COLO668 (cell line): ENCODE measurements at regions not wholly inside any gene's neighbourhood (a gene's known extent, or its start where the extent isn't known, plus 50 kb on each side); places are given as distances from the start of the nearest gene placed in this dataset.

Experiments used
- DNase-seq: peaks from one replicate; lab custom pipeline; 2025; ENCODE audit not compliant: unreplicated experiment; lab: John Stamatoyannopoulos, UW

DNA sequence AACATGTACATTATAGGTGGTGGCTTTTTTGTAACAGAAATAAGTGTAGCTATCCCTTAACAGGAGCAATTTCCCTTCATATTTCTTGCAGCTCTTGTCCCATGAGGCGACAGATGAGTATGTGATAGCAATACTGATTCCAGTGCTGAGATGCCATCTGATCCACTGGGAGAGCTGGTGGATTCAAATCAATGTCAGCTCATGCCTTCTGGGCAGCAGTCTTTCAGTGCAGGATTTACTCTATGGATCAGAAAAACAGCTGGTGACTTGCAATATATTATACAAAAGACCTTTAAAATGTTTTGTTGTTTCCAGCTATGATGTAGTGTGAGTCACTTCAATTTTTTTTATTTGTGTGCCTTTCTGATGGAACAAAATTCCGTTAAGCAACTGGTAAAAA lies 259.9 kb upstream of the SASH1 start:
- no peak for DNase-seq

DNA sequence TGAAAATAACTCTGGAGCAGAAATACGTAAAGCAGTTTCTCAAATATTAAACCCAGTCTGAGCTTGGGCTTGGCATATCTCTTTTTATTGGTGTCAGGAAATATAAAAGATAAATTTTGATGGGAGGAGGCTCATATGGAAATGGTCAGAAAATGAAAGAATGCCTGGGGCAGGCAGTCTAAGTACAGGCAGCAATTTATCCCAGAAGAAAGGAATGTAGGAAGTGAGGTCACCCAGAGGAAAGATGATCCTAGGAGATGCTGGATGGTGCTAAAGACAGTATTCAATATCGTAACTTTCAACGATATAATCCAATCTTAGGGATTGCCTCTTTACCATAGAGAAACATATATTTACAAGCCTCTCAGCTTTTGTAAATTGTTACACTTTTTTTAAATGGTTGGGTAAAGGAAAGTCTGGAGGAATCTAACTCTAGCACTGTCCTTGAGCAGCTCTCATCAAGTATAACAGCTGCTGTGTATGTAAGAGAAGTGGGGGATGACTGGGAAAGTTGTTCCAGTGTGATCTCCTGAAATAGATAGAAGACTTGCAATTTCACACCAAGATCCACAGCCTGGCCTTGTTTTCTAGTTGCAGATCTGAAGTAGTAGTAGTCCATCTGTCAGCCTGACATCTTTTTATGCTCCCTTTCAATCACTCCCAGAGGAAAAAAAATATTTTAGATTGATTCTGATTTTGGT lies 256.9 kb upstream of the SASH1 start:
- DNase-seq, result no peak

DNA sequence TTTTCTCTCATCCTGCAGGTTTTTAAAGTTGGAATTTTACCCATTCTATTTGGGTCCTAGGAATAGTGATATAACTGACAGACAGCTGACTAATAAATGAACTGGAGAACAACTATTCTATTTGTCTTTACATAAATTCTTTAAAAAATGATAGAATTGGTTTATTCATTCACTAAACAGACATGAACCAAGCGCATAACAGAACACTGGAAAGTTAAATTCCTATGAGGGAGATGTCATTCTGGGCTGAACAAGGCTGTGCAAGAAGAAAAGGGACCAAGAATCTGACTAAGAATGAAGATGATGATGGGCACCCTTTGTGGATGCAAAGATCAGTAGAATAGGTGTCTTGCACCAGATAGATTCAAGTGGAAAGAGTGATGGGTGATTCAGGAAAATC lies 256.3 kb upstream of the SASH1 start:
- DNase-seq, result no peak

DNA sequence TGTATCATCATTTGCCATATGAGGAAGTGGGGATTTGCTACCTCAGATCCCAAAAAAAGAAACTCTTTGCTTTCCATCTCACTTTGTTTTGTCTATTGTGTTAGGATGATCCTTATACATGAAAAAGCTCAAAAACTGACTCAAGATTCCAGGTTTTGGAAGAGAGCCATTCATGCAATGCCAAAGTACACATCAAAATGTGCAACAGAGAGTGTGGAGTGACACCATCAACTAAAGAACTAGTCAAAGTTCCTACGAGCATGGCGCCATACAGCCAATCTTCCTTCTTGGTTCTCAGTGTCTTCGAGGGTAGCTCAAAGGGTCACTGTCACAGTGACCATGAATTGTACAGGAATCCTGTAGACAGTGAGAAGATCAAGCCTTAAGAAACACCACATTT lies 255.8 kb upstream of the SASH1 start:
- DNase-seq, result no peak

DNA sequence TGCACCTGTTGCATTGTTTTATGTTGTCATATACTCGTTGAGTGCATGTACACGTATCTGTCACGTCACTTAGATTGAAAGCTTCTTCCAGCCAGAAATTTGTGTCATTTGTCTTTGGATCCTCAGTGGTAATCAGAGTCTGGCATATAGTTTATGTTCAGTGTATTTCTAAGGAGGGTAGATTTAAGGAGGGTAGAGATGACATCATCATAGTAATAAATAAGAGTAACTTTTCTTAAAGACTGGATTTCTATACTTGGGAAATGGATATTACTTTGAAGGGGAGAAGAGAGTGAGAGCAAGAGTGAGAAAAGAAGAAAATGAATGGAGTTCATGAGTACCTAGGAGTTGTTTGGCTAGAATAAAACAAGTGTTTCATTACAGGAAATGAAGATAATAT lies 255.0 kb upstream of the SASH1 start:
- DNase-seq, result no peak

DNA sequence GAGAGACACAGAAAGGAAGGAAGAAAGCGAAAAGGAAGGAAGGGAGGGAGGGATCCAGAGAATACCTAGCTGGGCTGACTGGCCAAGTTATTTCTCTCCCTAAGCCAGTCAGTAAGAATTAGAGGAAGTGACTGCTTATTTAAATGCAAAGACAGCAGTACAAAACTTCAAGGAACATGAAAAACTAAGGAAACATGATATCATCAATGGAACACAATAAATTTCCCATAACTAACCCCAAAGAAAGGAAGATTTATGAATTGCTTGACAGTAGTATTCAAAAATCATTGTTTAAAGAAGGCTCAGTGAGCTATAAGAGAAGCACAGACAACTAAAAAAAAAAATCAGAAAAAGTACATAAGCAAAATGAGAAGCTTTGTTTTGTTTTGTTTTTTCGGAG lies 252.3 kb upstream of the SASH1 start:
- no peak for DNase-seq

DNA sequence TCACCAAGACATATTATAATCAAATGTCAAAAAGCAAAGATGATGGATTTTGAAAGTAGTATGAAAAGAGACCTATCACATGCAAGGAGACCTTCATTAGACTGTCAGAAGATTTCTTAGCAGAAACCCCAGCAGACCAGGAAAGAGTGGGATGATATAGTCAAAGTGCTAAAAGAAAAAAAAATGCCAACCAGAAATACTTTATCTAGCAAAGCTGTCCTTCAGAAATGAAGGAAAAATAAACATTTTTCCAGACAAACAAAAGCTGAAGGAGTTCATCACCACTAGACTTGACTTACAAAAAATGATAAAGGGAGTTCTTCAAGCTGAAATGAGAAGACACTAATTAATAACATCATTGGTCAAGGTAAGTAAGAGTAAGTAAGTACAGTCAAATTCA lies 251.2 kb upstream of the SASH1 start:
- no peak for DNase-seq

DNA sequence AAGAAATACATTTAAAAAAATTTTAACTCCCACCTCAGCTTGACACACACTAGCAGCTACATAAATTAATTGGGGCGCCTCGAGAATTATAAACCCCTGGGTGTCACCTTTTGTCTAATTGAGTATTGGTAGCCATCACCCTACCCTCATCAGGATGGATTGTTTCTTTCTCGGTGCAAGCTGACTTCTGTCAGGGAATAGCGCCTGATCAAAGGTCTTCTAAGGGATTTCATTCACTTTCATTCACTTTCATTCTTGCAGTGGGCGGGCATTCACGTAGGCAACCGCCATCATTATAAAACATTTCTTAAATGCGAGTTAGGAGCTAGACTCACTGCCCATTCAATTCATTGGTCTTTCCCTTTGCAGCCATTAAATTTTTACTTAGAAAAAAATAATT lies 239.2 kb upstream of the SASH1 start:
- no peak for DNase-seq

DNA sequence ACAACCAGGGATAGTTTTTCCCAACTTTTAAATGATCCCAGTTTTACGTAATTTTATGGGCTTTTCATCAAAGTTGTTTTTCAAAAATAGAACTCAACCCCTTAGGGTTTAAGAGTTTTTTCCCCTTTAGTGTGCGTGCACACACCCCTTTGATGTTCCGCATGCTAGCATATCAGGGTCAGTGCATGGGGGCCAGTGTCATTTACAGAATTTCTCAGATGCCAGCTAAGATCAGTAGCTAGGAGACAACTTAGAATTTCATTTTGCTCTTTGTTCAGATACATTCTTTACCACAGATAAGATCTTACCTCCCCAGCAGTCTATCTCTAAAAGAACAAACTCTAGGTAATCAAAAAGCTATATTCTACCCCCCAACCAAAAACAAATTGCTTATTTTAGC lies 238.5 kb upstream of the SASH1 start:
- no peak for DNase-seq

DNA sequence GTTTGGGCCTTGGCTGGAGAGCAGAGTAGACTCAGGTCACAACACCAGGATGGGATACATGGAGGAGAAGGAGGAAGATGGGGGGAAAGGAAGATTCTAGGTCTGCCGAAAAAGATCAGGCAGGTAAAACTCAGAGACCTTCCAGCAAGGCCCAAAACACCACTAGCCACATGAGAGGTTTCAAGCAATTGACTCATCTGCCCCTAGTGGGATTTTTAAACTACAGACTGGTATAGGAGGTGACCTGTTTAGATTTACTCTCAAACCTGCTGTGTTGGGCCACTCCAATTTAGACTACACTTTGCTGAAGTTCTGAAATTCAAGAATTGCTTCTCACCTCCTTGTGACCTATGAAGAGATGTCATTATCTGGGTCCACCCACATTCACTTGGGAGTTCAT lies 236.9 kb upstream of the SASH1 start:
- DNase-seq, result no peak

DNA sequence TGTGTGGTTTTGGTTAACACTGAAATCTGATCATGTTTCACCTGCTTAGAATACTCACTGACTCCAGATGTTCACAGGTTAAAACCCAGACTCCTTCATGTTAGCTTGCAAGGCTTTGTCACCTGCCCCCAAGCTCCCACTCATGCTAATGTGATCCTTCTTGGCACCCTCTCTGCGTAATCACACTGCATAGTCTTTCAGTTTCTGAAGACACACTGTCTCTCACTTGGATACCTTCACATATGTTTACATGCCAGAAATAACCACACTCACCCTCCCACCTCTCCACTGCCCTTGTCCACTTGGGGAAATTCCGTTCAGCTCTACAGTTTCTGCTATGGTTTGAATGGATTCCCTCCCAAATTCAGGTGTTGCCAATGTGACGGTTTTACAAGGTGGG lies 234.7 kb upstream of the SASH1 start:
- no peak for DNase-seq

DNA sequence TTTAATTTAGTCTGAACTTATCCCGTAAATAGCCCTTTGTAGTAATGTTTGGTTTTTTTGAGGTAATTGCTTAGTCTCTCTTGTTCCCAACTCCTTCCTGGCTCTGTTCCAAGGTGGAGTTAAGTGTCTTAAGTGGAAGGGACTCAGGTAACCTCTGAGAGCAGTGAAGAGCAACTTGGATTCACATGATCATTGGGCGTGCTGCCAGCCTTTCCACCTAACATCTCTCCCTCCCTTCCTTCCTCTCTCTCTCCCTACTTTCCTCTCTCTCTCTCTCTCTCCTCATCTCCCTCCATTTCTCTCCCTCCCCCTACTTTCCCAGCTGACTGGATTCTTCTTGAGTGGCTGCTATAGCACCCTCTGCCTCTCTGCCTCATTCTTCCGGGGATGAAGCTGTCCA lies 232.9 kb upstream of the SASH1 start:
- no peak for DNase-seq

DNA sequence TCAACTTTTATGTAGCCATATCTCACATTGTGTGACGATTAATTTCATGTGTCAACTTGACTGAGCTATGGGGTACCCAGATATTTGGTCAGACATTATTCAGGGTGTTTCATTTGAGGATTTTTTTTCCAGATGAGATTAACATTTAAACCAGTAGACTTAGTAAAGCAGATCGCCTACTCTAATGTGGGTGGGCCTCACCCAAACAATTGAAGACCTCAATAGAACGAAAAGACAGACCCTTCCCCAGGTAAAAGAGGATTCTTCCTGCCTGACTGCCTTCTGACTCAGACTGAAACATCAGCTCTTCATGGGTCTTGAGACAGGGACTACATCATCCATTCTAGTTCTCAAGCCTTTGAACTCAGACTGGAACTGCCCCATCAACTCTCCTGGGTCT lies 231.7 kb upstream of the SASH1 start:
- DNase-seq, result no peak

DNA sequence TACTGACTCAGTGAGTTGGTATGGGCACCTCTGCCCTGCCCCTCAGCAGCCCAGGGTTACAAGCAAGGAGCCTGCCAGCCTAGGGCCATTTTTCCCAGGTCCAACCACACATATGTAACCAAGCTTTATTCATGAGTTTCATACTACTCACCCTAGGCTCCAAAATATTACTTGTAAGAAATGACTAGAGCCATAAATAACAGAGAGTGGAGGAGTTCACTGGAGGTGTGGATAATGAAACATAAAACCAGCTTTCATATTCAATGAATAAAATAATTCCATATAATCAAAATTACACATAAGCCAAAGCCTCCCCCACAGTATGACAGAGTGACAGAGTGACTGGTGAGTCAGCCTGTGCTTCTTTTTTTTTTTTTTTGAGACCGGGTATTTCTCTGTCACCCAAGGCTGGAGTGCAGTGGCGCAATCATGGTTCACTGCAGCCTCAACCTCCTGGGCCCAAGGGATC lies 229.8 kb upstream of the SASH1 start:
- no peak for DNase-seq

DNA sequence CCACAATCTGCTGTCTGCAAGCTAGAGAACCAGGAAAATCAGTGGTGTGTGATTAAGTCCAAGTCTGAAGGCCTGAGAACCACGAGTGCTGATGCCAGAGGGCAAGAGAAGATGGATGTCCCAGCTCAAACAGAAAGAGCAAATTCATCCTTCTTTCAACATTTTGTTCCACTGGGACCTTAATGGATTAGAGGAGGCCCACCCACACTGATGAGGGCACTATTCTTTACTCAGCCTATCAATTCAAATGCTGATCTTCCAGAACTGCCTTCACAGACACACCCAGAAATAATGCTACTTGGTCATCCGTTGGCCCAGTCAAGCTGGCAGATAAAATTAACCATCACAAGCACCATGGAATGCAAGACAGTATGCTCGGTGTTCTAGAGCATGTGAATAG lies 226.6 kb upstream of the SASH1 start:
- DNase-seq, result no peak

DNA sequence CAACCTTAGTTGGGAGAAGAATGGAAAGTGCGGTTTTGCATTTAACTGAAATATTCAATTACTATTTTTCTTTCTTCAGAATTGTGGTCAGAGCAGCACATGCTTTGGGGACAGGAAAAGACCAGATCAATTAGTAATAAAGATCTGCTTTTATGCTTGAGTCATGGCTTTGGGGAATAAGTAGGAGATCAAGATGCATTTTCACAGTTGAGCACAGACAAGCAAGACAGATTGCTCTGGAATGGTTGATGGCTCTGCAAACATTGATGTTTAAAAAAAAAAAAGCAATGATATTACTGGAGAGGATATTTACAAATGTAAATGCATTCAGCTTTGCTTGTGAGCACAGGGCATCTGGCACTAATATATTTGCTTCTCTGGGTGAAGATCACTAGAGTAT lies 224.4 kb upstream of the SASH1 start:
- no peak for DNase-seq

DNA sequence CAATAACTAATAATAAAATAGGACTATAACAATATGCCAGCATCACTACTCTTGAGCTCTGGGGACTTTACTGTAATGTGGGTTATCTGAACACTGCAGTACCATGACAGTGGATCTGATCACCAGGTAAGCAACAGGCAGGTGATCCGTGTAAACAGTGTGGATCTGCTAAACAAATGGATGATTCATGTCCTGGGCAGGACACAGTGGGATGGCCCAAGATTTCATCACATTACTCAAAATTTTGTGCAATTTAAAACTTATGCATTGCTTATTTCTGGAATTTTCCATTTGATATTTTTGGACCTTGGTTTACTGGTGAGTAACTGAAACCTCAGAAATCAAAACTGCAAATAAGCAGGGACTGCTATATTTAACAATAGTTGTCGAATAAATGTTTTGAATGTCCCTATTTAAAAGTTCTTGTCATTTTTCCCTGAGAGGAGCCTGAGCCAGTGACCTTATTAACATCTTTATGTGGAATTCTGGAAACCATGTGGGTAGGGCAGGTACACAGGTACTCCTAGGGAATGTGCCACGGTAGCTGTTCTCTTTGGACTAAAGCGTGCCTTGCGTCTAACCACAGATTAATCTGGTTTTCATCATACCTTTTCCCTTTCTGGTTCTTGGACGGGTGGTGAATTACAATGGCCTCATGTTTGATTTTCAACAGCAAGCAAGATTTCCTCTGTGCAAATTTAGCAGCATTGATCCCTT lies 214.5 kb upstream of the SASH1 start:
- DNase-seq, result no peak

DNA sequence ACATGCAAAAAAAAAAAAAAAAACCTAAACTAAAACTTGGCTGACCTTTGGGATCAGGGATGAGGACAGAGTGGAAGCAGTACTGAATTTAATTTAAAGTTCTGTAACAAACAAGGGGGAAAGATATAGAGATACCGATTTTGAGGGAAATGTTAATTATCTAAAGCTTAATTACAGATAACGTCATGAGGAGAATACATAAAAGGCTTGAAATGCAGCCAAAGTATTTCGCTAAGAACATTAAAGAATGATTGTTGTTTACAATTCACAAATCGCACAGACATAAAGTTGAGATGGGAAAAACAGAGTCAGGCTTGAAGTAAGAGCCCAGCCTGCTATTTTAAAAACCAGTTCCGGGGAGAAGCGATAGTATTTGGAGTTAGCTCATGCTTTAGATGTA lies 208.0 kb upstream of the SASH1 start:
- no peak for DNase-seq

DNA sequence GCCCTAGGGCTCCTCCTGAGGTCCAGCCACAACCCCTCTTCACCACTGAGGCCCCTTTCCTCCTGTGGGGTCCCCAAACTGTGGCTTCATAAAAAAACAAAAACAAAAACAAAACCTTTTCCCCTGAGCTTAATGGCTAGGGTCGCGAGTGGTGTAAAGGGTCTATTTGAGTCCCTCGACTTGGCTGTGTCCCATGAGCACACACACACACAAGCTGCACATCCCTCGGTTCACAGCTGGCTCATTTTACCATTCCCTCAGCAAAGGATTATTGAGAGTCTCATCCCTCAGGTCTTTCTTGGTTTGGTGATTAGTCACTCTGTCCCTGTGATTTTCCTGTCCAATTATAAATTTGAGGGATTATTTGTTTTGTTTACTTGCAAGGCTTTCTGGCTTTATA lies 206.1 kb upstream of the SASH1 start:
- DNase-seq, result no peak

DNA sequence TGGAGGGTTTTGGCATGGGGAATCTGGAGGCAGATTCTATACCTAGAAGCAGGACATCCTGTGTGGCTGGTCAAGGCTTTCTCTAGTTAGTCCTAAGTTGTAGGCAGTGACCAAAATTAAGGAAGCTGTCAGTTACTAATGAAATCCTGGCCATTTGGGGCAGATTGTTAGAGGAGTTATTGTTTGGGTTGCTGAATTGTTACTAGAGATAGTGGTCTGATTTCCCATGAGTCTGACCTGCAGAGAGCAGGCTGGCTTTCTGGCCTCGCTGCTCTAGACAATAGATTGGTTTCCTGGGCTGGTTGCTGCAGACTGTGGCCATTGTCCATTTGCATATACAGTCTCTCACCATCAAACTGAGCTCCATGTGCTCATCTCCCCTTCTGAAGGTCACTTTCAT lies 205.0 kb upstream of the SASH1 start:
- no peak for DNase-seq

DNA sequence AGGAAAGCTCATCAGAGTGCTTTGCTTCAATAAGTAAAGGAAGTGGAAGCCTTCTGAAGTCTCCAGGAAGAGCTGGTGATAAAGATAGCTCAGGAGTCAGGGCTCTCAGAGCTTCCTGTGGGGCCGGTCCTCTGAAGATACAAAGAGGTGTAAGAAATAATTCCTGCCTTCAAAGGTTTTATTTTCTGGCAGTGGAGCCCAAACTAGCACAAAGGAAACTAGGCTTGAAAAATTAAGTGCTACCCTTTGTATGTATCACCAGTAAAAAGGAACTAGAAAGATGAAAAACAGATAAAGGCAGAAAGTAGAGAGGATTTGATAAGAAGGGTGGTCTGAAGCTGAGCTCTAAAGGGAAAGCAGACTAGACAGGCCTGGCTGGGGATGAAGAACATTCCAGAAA lies 204.1 kb upstream of the SASH1 start:
- DNase-seq, result no peak

DNA sequence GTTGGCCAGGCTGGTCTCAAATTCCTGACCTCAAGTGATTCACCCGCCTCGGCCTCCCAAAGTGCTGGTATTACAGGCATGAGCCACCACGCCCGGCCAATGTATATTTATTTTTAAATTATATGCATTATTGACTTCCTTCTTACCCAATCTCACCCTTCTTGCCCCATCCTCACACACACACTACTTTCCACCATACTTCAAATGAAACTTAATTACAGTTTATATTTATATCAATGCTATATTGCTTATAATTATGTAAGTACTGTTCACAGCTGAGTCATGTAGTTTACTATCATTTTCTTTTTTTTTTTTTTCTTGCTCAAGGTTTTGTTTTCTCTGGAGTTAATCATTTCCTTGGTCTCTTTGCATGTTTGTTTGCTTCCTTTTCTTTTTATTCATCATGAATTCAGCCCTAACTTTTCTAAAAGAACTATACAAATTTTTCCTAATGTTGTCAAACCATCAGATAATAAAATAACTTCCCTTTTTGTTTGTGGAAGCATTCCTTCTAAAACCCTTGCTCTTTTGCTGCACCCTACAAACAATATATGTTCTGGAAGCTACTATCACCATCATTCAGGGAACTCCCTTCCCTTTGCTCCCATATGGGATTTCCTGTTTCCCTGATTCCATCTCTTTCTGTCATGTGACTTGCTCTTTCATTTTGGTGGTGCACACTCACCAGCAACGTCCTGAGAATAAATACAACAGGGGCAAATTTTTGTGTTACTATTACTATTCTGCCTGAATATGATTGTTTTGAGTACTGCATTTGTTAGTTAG lies 201.7 kb upstream of the SASH1 start:
- DNase-seq, result no peak
